NCI-H1694 treated with DMSO at 0.1 percent for 48 hours (cell line): ENCODE measurements at regions not wholly inside any gene's neighbourhood (a gene's known extent, or its start where the extent isn't known, plus 50 kb on each side); places are given as distances from the start of the nearest gene placed in this dataset.
"Not testable (repeated sequence)": the region's sequence is repeated elsewhere in the genome, so short reads cannot be mapped to it uniquely, and the experiment has no call there.

Source experiments
- DNase-seq: peaks from one replicate; lab custom pipeline; 2025; lab: John Stamatoyannopoulos, UW

GRCh38 chr2:82507657-82508056, 1951.4 kb downstream of the SUCLG1 start:
- no peak for DNase-seq

GRCh38 chr2:82501217-82501616, 1957.9 kb downstream of the SUCLG1 start:
- no peak for DNase-seq

- DNase-seq: no peak
These were observed 1960.2 kb downstream of the SUCLG1 start for GRCh38 chr2:82498777-82499443.

- DNase-seq: no peak
These were observed 1964.3 kb downstream of the SUCLG1 start for GRCh38 chr2:82494739-82495138.

DNA sequence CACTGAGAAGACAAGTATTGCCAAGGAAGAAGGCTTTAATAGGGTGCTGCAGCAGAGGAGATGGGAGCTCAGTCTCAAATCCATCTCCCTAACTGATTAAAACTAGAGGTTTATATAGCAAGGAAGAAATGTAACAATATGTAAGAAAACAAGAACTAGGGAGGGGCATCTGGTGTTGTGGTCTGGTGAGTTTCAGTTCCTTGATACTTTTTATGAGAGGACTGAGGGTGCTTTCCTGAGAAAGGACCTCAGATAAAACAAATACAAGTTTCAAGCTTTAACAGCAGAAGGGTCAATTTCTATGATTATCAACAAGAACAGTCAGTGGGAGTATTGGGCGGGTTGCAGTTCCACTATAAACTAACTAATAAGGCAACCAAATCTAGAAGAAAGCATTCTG, 1967.5 kb downstream of the SUCLG1 start:
- DNase-seq: no peak

DNA sequence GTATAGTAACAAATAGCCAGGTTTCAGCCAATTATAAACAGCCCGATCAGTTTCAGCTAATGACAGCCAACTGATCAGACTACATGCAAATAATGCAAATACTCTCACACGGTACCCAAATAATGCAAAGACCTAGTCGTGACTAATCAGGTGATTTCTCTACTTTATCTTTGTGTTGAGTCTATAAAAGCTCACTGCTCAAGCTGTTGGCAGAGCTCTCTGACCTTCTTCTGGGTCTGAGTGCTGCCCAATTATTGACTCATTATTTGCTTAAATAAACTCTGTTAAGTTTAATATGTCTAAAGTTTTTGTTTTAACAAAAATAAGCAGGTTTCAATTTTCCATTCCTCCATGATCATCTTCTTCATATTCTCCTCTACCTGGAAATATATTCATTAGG, 1971.7 kb downstream of the SUCLG1 start:
- DNase-seq: no peak

DNA sequence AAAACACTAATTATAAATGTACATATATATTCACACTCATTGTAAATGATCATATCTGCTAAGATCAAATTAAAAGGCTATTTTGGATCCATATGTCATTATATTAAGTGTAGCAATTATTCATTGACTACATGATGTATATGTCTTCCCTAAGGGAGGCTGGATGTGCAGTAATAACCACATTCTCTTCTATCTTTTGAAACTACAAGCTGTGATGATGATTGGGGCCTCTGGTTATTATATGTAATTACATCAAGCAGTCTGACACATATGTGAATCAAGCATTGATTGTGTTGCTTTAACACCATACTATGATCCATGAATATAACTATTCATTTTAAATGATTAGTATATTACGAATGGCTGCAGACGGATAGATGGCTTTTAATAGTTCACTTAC, 1973.4 kb downstream of the SUCLG1 start:
- no peak for DNase-seq

GRCh38 chr2:82481207-82481606, 1977.9 kb downstream of the SUCLG1 start:
- DNase-seq: no peak

GRCh38 chr2:82478641-82479040, 1980.4 kb downstream of the SUCLG1 start:
- no peak for DNase-seq

DNA sequence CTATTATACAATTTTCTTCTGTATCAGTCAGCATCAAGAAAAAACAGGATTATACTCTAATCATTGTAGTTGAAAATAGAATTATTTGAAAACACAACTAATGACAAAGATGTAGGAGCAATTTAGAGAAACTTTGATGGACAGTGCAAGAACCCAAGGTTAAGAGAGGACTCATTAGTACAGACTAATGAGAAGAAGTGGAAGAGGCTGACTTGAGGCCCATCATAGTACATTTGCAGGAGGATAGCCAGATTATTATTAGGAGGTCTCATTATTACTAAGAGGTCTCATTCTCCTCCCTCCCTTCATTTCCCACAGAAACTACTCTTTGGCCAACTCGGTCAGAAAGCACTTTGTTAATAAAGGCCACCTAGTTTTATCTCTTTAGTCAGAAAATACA, 1983.0 kb downstream of the SUCLG1 start:
- no peak for DNase-seq

GRCh38 chr2:82428251-82428650, 2030.8 kb downstream of the SUCLG1 start:
- DNase-seq: no peak

GRCh38 chr2:82412021-82412420, 2047.1 kb downstream of the SUCLG1 start:
- DNase-seq: no peak

DNA sequence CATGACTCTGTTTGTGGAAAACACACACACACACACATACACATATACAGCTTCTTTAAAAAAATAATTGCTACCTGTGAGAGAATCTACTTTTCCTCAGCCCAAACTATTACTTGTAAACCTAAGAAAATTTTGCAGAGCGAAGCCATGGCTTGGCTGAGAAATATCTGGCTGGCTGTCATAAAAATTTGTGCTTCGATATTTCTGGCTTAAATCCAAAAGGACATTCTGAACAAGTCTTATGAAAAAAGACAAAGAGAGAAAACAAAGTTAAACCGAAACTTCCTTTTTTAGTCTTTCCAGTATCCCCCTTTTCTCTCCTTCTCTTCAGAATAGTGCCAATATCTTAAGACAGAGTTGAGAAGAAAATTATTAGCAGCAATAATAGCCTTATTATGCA, 2048.0 kb downstream of the SUCLG1 start:
- DNase-seq: no peak

DNA sequence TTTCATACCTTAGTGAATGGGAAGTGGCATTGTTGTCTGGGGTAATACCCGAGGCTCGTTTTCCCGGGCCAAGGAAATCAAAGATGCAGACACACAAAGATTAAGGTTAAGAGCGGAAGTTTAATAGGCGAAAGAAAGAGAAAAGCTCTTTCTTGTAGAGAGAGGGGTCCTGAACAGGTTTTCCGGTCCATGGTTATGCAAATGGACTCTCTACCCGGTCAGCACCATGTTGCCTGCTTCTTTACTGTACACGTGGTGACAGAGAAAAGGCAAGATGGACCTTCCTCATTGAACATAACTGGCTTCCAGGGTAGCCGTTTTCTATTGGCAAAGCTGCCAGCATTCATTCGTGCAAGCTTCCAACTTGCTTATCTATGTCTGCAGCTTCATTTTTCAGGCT, 2063.5 kb downstream of the SUCLG1 start:
- DNase-seq: no peak

GRCh38 chr2:82391386-82391785, 2067.7 kb downstream of the SUCLG1 start:
- DNase-seq: no peak

DNA sequence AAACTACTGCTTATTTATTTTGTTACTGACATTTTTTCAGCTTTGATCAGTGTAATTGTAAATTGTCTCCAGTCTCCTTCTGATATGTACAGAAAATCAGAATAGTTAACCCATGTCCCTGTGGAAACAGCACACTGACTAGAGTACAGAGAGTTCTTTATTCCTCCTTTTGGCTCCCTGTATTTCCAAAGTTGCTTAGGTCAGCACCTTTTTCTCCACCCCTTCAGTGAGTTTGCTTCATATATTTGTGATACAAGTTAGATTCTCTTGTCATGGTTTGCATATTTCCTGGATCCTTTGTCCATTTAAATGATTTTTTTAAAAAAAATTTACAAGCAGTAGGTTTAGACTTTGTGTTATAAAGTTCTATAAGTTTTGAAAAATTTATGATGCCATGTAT, 2051.1 kb upstream of the LRRTM1 start:
- no peak for DNase-seq

- DNase-seq: no peak
These were observed 2041.4 kb upstream of the LRRTM1 start for GRCh38 chr2:82345910-82346309.

DNA sequence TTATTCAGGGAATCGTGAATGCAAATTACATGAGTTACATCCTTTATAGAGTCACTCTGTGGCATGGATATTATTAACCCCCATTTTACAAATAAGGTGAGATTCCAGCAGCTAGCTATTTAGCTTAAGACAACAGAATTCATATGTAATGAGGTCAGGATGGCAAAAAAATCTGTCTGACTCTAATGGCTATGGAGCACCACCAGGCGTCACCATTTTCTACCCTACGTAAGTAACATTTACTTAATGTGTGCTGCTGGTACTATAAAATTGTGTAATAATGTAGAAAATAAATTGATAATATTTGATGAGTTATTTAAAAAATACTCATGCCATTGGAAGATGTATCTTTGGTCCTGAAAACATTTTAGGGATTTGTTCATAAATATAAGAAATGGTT, 2040.1 kb upstream of the LRRTM1 start:
- no peak for DNase-seq

DNA sequence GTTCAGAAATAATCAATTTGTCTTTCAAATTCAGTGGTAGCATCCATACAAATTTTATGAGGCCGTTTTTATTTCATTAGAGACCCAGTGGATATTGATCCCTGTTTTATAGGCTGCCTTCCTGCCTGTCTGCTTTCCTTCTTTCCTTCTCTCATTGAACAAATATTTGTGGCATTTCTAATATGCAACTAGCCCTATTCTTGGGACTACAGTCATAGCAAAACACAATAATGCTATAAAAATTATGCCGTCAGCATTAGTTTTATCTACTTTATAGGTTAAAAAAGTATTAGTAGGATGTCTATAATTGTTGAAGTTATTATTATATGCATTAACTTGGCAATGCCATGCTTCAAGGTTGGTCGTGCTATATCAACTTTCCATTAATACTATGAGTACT, 2037.8 kb upstream of the LRRTM1 start:
- DNase-seq: no peak

DNA sequence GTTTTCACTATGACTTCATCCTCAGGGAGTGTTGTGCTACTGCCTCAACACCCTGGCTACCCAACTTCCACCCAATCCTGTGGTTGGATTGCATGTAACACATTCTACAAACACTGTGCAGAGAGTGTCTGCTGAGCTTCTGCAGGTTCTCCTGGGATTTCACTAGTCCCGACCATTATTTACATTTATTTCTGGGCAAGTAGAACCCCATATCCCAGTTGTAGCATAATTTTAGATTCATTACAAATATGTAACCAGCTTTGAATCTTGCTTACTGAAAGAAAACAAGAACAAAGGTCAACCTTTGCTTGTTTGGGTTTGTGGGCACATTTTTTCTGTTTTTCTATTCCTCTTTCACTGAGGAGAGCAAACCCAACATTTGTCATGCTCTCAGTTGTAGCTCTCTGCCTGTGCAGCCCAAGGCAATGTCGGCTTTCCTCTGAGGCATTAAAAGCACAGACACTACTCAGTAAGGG, 2036.1 kb upstream of the LRRTM1 start:
- no peak for DNase-seq

DNA sequence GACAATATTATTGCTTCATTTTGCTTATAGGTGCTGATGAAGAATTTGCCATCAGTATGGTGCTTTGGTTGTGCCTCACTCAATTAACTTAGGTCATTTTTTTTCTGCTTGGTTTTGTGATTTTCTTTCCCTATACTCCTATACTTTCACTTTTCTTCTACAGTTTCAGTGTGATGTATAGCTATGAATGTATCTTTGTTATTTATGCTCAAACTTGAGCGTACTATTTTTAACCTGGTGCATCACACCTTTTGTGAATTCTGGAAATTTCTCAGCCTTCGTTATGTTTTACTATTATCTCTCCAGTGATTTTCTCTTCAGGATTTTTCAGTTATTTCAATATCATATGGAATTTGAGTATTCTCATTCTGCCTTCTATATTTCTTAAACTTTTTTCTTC, 2035.3 kb upstream of the LRRTM1 start:
- no peak for DNase-seq

DNA sequence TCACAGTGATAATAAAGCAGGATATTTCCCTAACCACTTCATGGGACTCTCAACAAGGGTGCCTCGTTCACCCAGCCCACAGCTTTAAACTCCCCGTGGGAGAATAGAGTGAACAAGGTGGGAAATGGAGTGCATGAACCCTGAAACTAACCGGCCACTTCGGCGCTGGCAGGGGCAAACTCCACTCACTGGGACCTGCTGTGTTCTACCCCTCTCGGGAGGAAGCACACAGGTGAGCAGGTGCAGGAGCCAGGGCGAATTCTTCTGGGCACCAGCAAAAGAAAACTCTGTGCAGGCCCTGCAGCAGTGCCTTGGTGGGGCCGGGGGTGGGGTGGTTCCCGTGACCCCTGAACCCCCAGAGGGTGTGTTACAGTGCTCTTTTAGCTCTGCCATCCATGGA, 2029.1 kb upstream of the LRRTM1 start:
- DNase-seq: no peak

DNA sequence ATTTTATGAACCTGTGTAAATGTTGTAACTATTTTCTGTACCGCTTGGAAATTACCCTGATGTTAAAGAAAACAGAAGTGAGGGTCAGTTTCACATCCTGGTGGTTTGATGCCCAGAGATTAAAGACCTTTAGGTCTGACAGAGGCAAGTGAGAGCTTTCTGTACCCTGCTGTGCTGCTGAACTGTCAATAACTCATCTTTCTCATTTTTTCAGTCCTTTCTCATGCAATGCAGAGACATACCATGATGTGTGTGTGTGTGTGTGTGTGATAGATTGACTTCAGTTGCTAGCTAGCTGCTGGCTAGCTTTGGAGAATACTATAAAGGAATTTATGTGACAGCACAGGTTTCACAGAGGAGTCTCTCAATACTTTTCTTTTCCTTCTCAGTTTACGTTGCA, 2025.6 kb upstream of the LRRTM1 start:
- no peak for DNase-seq

DNA sequence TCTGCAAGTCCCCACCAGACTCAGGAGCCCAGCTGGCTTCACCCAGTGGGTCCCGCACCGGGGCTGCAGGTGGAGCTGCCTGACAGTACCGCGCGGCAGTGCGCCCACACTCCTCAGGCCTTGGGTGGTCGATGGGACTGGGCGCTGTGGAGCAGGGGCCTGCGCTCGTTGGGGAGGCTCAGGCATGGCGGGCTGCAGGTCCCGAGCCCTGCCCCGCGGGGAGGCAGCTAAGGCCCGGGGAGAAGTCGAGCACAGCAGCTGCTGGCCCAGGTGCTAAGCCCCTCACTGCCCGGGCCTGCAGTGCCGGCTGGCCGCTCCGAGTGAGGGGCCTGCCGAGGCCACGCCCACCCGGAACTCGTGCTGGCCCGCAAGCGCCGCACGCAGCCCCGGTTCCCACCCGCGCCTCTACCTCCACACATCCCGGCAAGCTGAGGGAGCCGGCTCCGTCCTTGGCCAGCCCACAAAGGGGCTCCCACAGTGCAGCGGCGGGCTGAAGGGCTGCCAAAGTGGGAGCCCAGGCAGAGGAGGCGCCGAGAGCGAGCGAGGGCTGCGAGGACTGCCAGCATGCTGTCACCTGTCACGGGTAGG, 2021.7 kb upstream of the LRRTM1 start:
- not testable (repeated sequence) for DNase-seq
